HepG2 (cell line): ENCODE measurements at regions not wholly inside any gene's neighbourhood (a gene's known extent, or its start where the extent isn't known, plus 50 kb on each side); places are given as distances from the start of the nearest gene placed in this dataset.

Experiments
- ATAC-seq: fragments of 200-7000 bp; cut with Tn5 transposase; 3 replicates; pipeline ENCODE4 v1.9.1; 2020; ENCODE audit warnings: mild to moderate bottlenecking, moderate library complexity
- BruUV-seq: library from RNA; stranded (reverse); fragments of 400-500 nt; replicated peaks from 2 replicates; lab custom pipeline; 2021; lab: Mats Ljungman, UMichigan
- CTCF ChIA-PET: fragments of 300-600 bp; formaldehyde crosslinking; extraction: SDS; loops from one replicate; lab custom pipeline; 2021; ENCODE audit warnings: low total read pairs, inconsistent platforms, low intra/inter-chr PET ratio; lab: Yijun Ruan, JAX
- POLR2A ChIA-PET: fragments of 350-600 bp; sonication (Branson Sonifier 250); formaldehyde crosslinking; loops from one replicate; lab custom pipeline; 2020; ENCODE audit warnings: antibody characterized with exemption, inconsistent platforms; lab: Yijun Ruan, JAX
- DNase-seq: peaks from one replicate; pipeline ENCODE4 v3.0.0-alpha.2; 2015; ENCODE audit warnings: low spot score
- FAIRE-seq: peaks from 3 replicates; lab custom pipeline; 2011; peaks lifted over from hg19 to GRCh38; lab: Jason Lieb, UNC
- H2AFZ ChIP-seq: one replicate; pipeline ENCODE4 v1.6.1; 2011; ENCODE audit warnings: low read length, inconsistent platforms
- H3K27ac ChIP-seq: fragments of 300-600 bp; 3 replicates; pipeline ENCODE4 v1.8.0; 2011; ENCODE audit warnings: mixed run types, mild to moderate bottlenecking, mixed read lengths, low read length, inconsistent platforms; ENCODE audit not compliant: insufficient read depth; ENCODE audit errors: extremely low read length
- H3K27me3 ChIP-seq, 2 experiments: fragments of 200-600 bp in 1 of 2; 2 replicates in 1 of 2; 3 replicates in 1 of 2; pipeline versions ENCODE4 v1.6.0 to v1.8.0; 2011; ENCODE audit warnings: low read length in 2 of 2, mild to moderate bottlenecking in 2 of 2, moderate library complexity in 2 of 2, inconsistent platforms in 1 of 2; ENCODE audit not compliant: insufficient read depth in 2 of 2, control insufficient read depth in 1 of 2
- H3K36me3 ChIP-seq, 2 experiments: fragments of 200-600 bp in 1 of 2; replicated peaks in 1 of 2; 2 replicates in 1 of 2; 3 replicates in 1 of 2; pipeline versions ENCODE4 v1.5.1 to v1.8.0; 2011; ENCODE audit warnings: low read length in 2 of 2, inconsistent platforms in 1 of 2; ENCODE audit not compliant: insufficient read depth in 2 of 2, control insufficient read depth in 1 of 2
- H3K4me1 ChIP-seq: 2 replicates; pipeline ENCODE4 v1.5.1; 2012; ENCODE audit warnings: low read length, inconsistent platforms; ENCODE audit not compliant: insufficient read depth
- H3K4me2 ChIP-seq: 2 replicates; pipeline ENCODE4 v1.6.0; 2011; ENCODE audit warnings: low read depth, low read length, inconsistent platforms
- H3K4me3 ChIP-seq, 3 experiments: fragments of 200-600 bp in 1 of 3; sonication (generic), shearing (Covaris generic) in 1 of 3; replicated peaks in 1 of 3; 2 replicates each; pipeline ENCODE4 v1.5.1; 2011 to 2016; ENCODE audit warnings: low read length in 3 of 3, inconsistent platforms in 2 of 3, low read depth in 2 of 3, mild to moderate bottlenecking in 2 of 3, control low read depth in 1 of 3, mixed read lengths in 1 of 3; ENCODE audit not compliant: insufficient read depth in 1 of 3
- H3K79me2 ChIP-seq: one replicate; pipeline ENCODE4 v1.6.1; 2011; ENCODE audit warnings: low read length, inconsistent platforms; ENCODE audit not compliant: insufficient read depth
- H3K9ac ChIP-seq: 2 replicates; pipeline ENCODE4 v1.6.0; 2011; ENCODE audit warnings: mild to moderate bottlenecking, low read depth, low read length, inconsistent platforms; ENCODE audit not compliant: insufficient read depth
- H3K9me3 ChIP-seq: 2 replicates; pipeline ENCODE4 v1.5.1; 2012; ENCODE audit warnings: mild to moderate bottlenecking, low read length
- H4K20me1 ChIP-seq: 2 replicates; pipeline ENCODE4 v1.6.0; 2011; ENCODE audit warnings: inconsistent platforms, mild to moderate bottlenecking, low read length, moderate library complexity; ENCODE audit not compliant: insufficient read depth
- ADNP ChIP-seq: sonication (generic); formaldehyde crosslinking; IDR thresholded peaks from 2 replicates; pipeline ENCODE4 v1.4.0; 2020; ENCODE audit warnings: missing genetic modification reagents
- EHMT2 ChIP-seq: fragments of 200-600 bp; sonication (generic); IDR thresholded peaks from 2 replicates; pipeline ENCODE4 v1.7.0; 2017; ENCODE audit warnings: antibody characterized with exemption, low read depth, low read length, borderline replicate concordance
- GMEB2 ChIP-seq: IDR thresholded peaks from 2 replicates; pipeline ENCODE4 v1.6.1; 2016; ENCODE audit warnings: missing biosample characterization, missing genetic modification reagents, low read depth
- HNRNPUL1 ChIP-seq: fragments of 200-400 bp; formaldehyde crosslinking; IDR thresholded peaks from 2 replicates; pipeline ENCODE4 v1.6.1; 2017; ENCODE audit warnings: low read depth, mild to moderate bottlenecking, low read length, moderate library complexity
- KAT2B ChIP-seq: fragments of 150-350 bp; IDR thresholded peaks from 2 replicates; pipeline ENCODE4 v1.6.1; 2014; ENCODE audit warnings: low read depth, low read length, borderline replicate concordance
- SSRP1 ChIP-seq: IDR thresholded peaks from 2 replicates; pipeline ENCODE4 v1.6.1; 2016; ENCODE audit warnings: control low read depth
- ZIK1 ChIP-seq: sonication (generic); formaldehyde crosslinking; IDR thresholded peaks from 2 replicates; pipeline ENCODE4 v1.5.0; 2020; ENCODE audit warnings: mild to moderate bottlenecking, low read depth, missing genetic modification reagents, borderline replicate concordance
- ZKSCAN5 ChIP-seq: sonication (generic); formaldehyde crosslinking; IDR thresholded peaks from 2 replicates; pipeline ENCODE4 v1.5.1; 2020; ENCODE audit warnings: mild to moderate bottlenecking, missing genetic modification reagents
- ZNF569 ChIP-seq: sonication (generic); formaldehyde crosslinking; IDR thresholded peaks from 2 replicates; pipeline ENCODE4 v1.5.0; 2020; ENCODE audit warnings: mild to moderate bottlenecking, missing genetic modification reagents, moderate library complexity, borderline replicate concordance
- ZNF678 ChIP-seq: sonication (generic); formaldehyde crosslinking; IDR thresholded peaks from 2 replicates; pipeline ENCODE4 v1.4.0; 2020; ENCODE audit warnings: mild to moderate bottlenecking, missing genetic modification reagents
- ZSCAN20 ChIP-seq: sonication (generic); formaldehyde crosslinking; IDR thresholded peaks from 2 replicates; pipeline ENCODE4 v1.4.0; 2020; ENCODE audit warnings: missing genetic modification reagents, mild to moderate bottlenecking, borderline replicate concordance
- ZSCAN31 ChIP-seq: sonication (generic); formaldehyde crosslinking; IDR thresholded peaks from 2 replicates; pipeline ENCODE4 v1.5.0; 2020; ENCODE audit warnings: low read depth, mild to moderate bottlenecking, missing genetic modification reagents
- WGBS: methylation state at CpG from one replicate; pipeline ENCODE4 v1.1.6; 2017; ENCODE audit warnings: low lambda C conversion rate; 5-methylcytosine and 5-hydroxymethylcytosine counted together
- in situ Hi-C: cut with HindIII; loops from 2 replicates; pipeline ENCODE4 v1.10.0; 2017; ENCODE audit warnings: low pct_unique_long_range_greater_than_20kb; ENCODE audit not compliant: extremely low pct_ligation_motif_present
- intact Hi-C: fragments of 100-400 bp; cut with micrococcal nuclease; formaldehyde crosslinking; loops from one replicate; pipeline ENCODE4 v1.10.0; 2022; ENCODE audit not compliant: unreplicated experiment

DNA sequence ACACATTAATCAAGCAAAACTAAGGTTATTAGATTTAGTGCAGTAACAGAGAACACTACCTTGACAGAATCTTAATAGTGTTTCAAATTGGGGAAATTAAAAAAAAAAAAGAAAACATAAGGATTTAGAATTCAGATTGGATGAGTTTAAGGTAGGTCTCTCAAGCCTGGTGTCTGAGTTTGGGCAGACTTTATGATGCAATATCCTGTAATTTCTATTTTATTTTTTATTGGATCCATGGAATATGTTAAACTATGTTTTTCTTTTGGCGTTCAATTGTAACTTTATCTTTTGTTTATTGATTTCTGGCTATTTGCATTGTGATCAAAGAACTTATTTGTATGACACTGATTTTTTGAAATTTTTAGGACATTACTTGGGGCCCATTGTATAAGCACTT lies 394.1 kb upstream of the NETO1 start:
- in situ Hi-C loops (no loop called here), intact Hi-C loops (no loop called here)
- FAIRE-seq (no peak), ATAC-seq (no peak), DNase-seq (no peak)
- 10% methylated on average over 1 of the region's 1 CpG for WGBS
- no peaks in the 10 kb centered on the region for H3K79me2 ChIP-seq
- no peaks in the 10 kb centered on the region for H3K27me3 ChIP-seq
- TF ChIP-seq ZSCAN20 (CRISPR knock-in tag) (no peak), GMEB2 (CRISPR knock-in tag) (no peak), SSRP1 (CRISPR knock-in tag) (no peak), ZKSCAN5 (no peak), HNRNPUL1 (no peak), ZNF678 (CRISPR knock-in tag) (no peak), ZIK1 (CRISPR knock-in tag) (no peak), ZNF569 (CRISPR knock-in tag) (no peak), ADNP (CRISPR knock-in tag) (no peak), EHMT2 (no peak), KAT2B (no peak), ZSCAN31 (CRISPR knock-in tag) (no peak)
- BruUV-seq = no TSS peak
- H4K20me1 ChIP-seq = no peaks in the 10 kb centered on the region
- no peak overlapping the region for H3K27ac ChIP-seq
- H2AFZ ChIP-seq = no peak overlapping the region
- H3K4me3 ChIP-seq = no peak overlapping the region
- POLR2A ChIA-PET = no interaction called here
- H3K9me3 ChIP-seq = no peaks in the 10 kb centered on the region
- no peaks in the 10 kb centered on the region for H3K4me1 ChIP-seq
- CTCF ChIA-PET = no interaction called here
- no peak overlapping the region for H3K9ac ChIP-seq
- no peaks in the 10 kb centered on the region for H3K36me3 ChIP-seq
- H3K4me2 ChIP-seq = no peak overlapping the region
